H1 (cell line): ENCODE measurements at regions not wholly inside any gene's neighbourhood (a gene's known extent, or its start where the extent isn't known, plus 50 kb on each side); places are given as distances from the start of the nearest gene placed in this dataset.

Source experiments
- CTCF ChIA-PET: fragments of 300-600 bp; sonication (Branson Sonifier 250); formaldehyde crosslinking; loops from one replicate; lab custom pipeline; 2021; ENCODE audit not compliant: partially characterized antibody; lab: Charles Lee
- POLR2A ChIA-PET: fragments of 300-600 bp; sonication (Branson Sonifier 250); formaldehyde crosslinking; loops from one replicate; lab custom pipeline; 2021; ENCODE audit warnings: inconsistent platforms; ENCODE audit not compliant: partially characterized antibody; lab: Charles Lee
- DNase-seq, 2 experiments: peaks; one replicate each; pipeline versions ENCODE4 v3.0.0 to v3.0.0-alpha.2; 2010 to 2022; ENCODE audit warnings: low spot score in 2 of 2, low read depth in 1 of 2, mixed read lengths in 1 of 2
- FAIRE-seq: peaks from 2 replicates; lab custom pipeline; 2011; peaks lifted over from hg19 to GRCh38; lab: Jason Lieb, UNC
- H2AFZ ChIP-seq: 2 replicates; pipeline ENCODE4 v1.8.1; 2012; ENCODE audit warnings: low read length, inconsistent platforms
- H2AK5ac ChIP-seq: 2 replicates; pipeline ENCODE4 v1.6.1; 2013; ENCODE audit warnings: low read depth, low read length
- H2BK120ac ChIP-seq: replicated peaks from 2 replicates; pipeline ENCODE3; 2013; ENCODE audit warnings: low read depth, low read length, inconsistent platforms
- H2BK12ac ChIP-seq: 2 replicates; pipeline ENCODE4 v1.6.1; 2013; ENCODE audit warnings: low read depth, low read length
- H2BK15ac ChIP-seq: 2 replicates; pipeline ENCODE4 v1.6.1; 2013; ENCODE audit warnings: low read length
- H2BK20ac ChIP-seq: 2 replicates; pipeline ENCODE4 v1.6.1; 2013; ENCODE audit warnings: low read length
- H2BK5ac ChIP-seq: 2 replicates; pipeline ENCODE4 v1.6.1; 2013; ENCODE audit warnings: low read depth, low read length
- H3K14ac ChIP-seq: 2 replicates; pipeline ENCODE4 v1.6.1; 2013; ENCODE audit warnings: inconsistent platforms; ENCODE audit not compliant: insufficient read length
- H3K18ac ChIP-seq: 2 replicates; pipeline ENCODE4 v1.6.1; 2013; ENCODE audit warnings: low read length; ENCODE audit errors: extremely low read depth
- H3K23ac ChIP-seq: 2 replicates; pipeline ENCODE4 v1.6.1; 2013; ENCODE audit warnings: inconsistent platforms; ENCODE audit not compliant: insufficient read length
- H3K23me2 ChIP-seq: 2 replicates; pipeline ENCODE4 v1.6.1; 2013; ENCODE audit warnings: low read depth, low read length
- H3K27ac ChIP-seq: 2 replicates; pipeline ENCODE4 v1.6.1; 2011; ENCODE audit warnings: low read depth, low read length, inconsistent platforms
- H3K27me3 ChIP-seq, 4 experiments: replicated peaks in 1 of 4; 1 replicate in 1 of 4; 2 replicates in 3 of 4; pipeline versions ENCODE4 v1.6.1 to v1.8.1; 2011 to 2013; ENCODE audit warnings: low read length in 3 of 4, mild to moderate bottlenecking in 3 of 4, inconsistent platforms in 2 of 4, mixed read lengths in 2 of 4, moderate library complexity in 1 of 4; ENCODE audit not compliant: control insufficient read depth in 3 of 4, insufficient read depth in 3 of 4; ENCODE audit errors: extremely low read depth in 1 of 4
- H3K36me3 ChIP-seq, 4 experiments: 2 replicates each; pipeline versions ENCODE4 v1.6.1 to v1.8.1; 2011 to 2013; ENCODE audit warnings: mild to moderate bottlenecking in 4 of 4, low read length in 3 of 4, moderate library complexity in 2 of 4, control low read depth in 1 of 4, inconsistent platforms in 1 of 4; ENCODE audit not compliant: insufficient read depth in 4 of 4, control insufficient read depth in 2 of 4
- H3K4ac ChIP-seq: replicated peaks from 2 replicates; pipeline ENCODE3; 2013; ENCODE audit warnings: low read length, low read depth, mixed read lengths, inconsistent platforms; ENCODE audit not compliant: insufficient read length
- H3K4me1 ChIP-seq, 4 experiments: replicated peaks in 1 of 4; 1 replicate in 1 of 4; 2 replicates in 3 of 4; pipeline versions ENCODE4 v1.6.1 to v1.8.1; 2011 to 2013; ENCODE audit warnings: low read length in 3 of 4, inconsistent platforms in 2 of 4, mixed read lengths in 1 of 4; ENCODE audit not compliant: insufficient read depth in 4 of 4, control insufficient read depth in 3 of 4
- H3K4me2 ChIP-seq, 2 experiments: 2 replicates each; pipeline versions ENCODE4 v1.6.1 to v1.8.1; 2011 to 2013; ENCODE audit warnings: low read depth in 2 of 2, low read length in 2 of 2, control low read depth in 1 of 2, inconsistent platforms in 1 of 2, mild to moderate bottlenecking in 1 of 2; ENCODE audit not compliant: insufficient read depth in 1 of 2
- H3K4me3 ChIP-seq, 4 experiments: fragments of 200-600, 300-600 bp in 1 of 4; sonication (generic), shearing (Covaris generic), sonication (Bioruptor Twin) in 1 of 4; 2 replicates each; pipeline versions ENCODE4 v1.5.1 to v1.8.1; 2011 to 2016; ENCODE audit warnings: low read length in 4 of 4, low read depth in 3 of 4, control low read depth in 2 of 4, inconsistent platforms in 2 of 4, mild to moderate bottlenecking in 2 of 4, mixed read lengths in 1 of 4, moderate library complexity in 1 of 4; ENCODE audit not compliant: insufficient read depth in 2 of 4; ENCODE audit errors: extremely low read depth in 1 of 4
- H3K56ac ChIP-seq: replicated peaks from 2 replicates; pipeline ENCODE3; 2013; ENCODE audit warnings: low read depth, mild to moderate bottlenecking, mixed read lengths, low read length, inconsistent platforms; ENCODE audit not compliant: insufficient read length
- H3K79me1 ChIP-seq: 2 replicates; pipeline ENCODE4 v1.6.1; 2013; ENCODE audit warnings: low read depth, low read length, control low read depth
- H3K79me2 ChIP-seq, 2 experiments: 2 replicates each; pipeline versions ENCODE4 v1.6.1 to v1.8.1; 2012 to 2013; ENCODE audit warnings: low read length in 2 of 2, mild to moderate bottlenecking in 2 of 2, inconsistent platforms in 1 of 2; ENCODE audit not compliant: insufficient read depth in 2 of 2, control insufficient read depth in 1 of 2
- H3K9ac ChIP-seq, 4 experiments: replicated peaks in 1 of 4; 1 replicate in 1 of 4; 2 replicates in 3 of 4; pipeline versions ENCODE4 v1.6.1 to v1.8.1; 2011 to 2013; ENCODE audit warnings: low read depth in 3 of 4, low read length in 3 of 4, control low read depth in 2 of 4, mild to moderate bottlenecking in 2 of 4, moderate library complexity in 2 of 4, inconsistent platforms in 1 of 4; ENCODE audit errors: extremely low read depth in 1 of 4
- H3K9me3 ChIP-seq, 2 experiments: 2 replicates each; pipeline versions ENCODE4 v1.6.1 to v1.8.1; 2012 to 2013; ENCODE audit warnings: mild to moderate bottlenecking in 2 of 2, moderate library complexity in 2 of 2, control low read depth in 1 of 2, inconsistent platforms in 1 of 2, low read depth in 1 of 2, low read length in 1 of 2, mixed read lengths in 1 of 2; ENCODE audit not compliant: insufficient read depth in 2 of 2
- H4K20me1 ChIP-seq, 2 experiments: replicated peaks in 1 of 2; 2 replicates each; pipeline versions ENCODE3 to v1.8.1; 2011 to 2013; ENCODE audit warnings: inconsistent platforms in 2 of 2, low read length in 2 of 2, mild to moderate bottlenecking in 1 of 2; ENCODE audit not compliant: insufficient read depth in 2 of 2, control insufficient read depth in 1 of 2
- H4K5ac ChIP-seq: 2 replicates; pipeline ENCODE4 v1.6.1; 2013; ENCODE audit warnings: low read length, low read depth, mixed read lengths, inconsistent platforms; ENCODE audit not compliant: insufficient read length
- H4K8ac ChIP-seq: 2 replicates; pipeline ENCODE4 v1.8.0; 2013; ENCODE audit warnings: mild to moderate bottlenecking, moderate library complexity, low read length, inconsistent platforms; ENCODE audit not compliant: insufficient read depth; ENCODE audit errors: extremely low read depth
- H4K91ac ChIP-seq: replicated peaks from 2 replicates; pipeline ENCODE3; 2013; ENCODE audit warnings: low read length, mixed read lengths, inconsistent platforms; ENCODE audit not compliant: insufficient read length
- CHD2 ChIP-seq: IDR thresholded peaks from 2 replicates; pipeline ENCODE4 v1.6.1; 2012; ENCODE audit warnings: low read length, improper control_type of control experiment
- GABPA ChIP-seq: IDR thresholded peaks from 2 replicates; pipeline ENCODE4 v1.6.1; 2011; ENCODE audit warnings: mild to moderate bottlenecking, low read length, moderate library complexity, borderline replicate concordance; ENCODE audit not compliant: insufficient read depth
- HDAC2 ChIP-seq, 2 experiments: fragments of 300-600 bp in 1 of 2; sonication (generic) in 1 of 2; IDR thresholded peaks; 2 replicates each; pipeline ENCODE4 v1.6.1; 2011 to 2012; ENCODE audit warnings: low read depth in 2 of 2, low read length in 2 of 2, mild to moderate bottlenecking in 2 of 2, moderate library complexity in 2 of 2, borderline replicate concordance in 1 of 2, inconsistent platforms in 1 of 2
- HDAC6 ChIP-seq: IDR thresholded peaks from one replicate; pipeline ENCODE4 v1.7.1; 2012; ENCODE audit warnings: low read depth, mild to moderate bottlenecking, inconsistent platforms, low read length, moderate library complexity
- KDM4A ChIP-seq: IDR thresholded peaks from one replicate; pipeline ENCODE4 v1.7.1; 2012; ENCODE audit warnings: low read depth, mild to moderate bottlenecking, moderate library complexity, low read length, inconsistent platforms; ENCODE audit not compliant: severe bottlenecking
- KDM5A ChIP-seq: fragments of 200-600 bp; IDR thresholded peaks from 2 replicates; pipeline ENCODE4 v1.7.1; 2012; ENCODE audit warnings: mild to moderate bottlenecking, low read length, inconsistent platforms, mixed read lengths
- SRF ChIP-seq: IDR thresholded peaks from 2 replicates; pipeline ENCODE4 v1.6.1; 2011; ENCODE audit warnings: mild to moderate bottlenecking, low read depth, low read length, moderate library complexity
- TEAD4 ChIP-seq: IDR thresholded peaks from 2 replicates; pipeline ENCODE4 v1.6.1; 2012; ENCODE audit warnings: low read depth, low read length, inconsistent platforms, mixed read lengths
- ZNF274 ChIP-seq: IDR thresholded peaks from 2 replicates; pipeline ENCODE4 v1.7.0; 2012; ENCODE audit warnings: low read length, borderline replicate concordance; ENCODE audit errors: extremely low read depth
- WGBS, 2 experiments: shearing (Covaris generic) in 1 of 2; methylation state at CpG; one replicate each; pipeline versions ENCODE4 v1.1.6 to v1.1.7; 2013 to 2015; ENCODE audit warnings: low lambda C conversion rate in 2 of 2, mixed read lengths in 2 of 2, inconsistent platforms in 1 of 2, low coverage in 1 of 2, missing lambda C conversion rate in 1 of 2; ENCODE audit not compliant: insufficient replicate concordance in 2 of 2, insufficient coverage in 1 of 2, insufficient read length in 1 of 2; ENCODE audit errors: extremely low coverage in 1 of 2, missing lambda C conversion rate in 1 of 2; 5-methylcytosine and 5-hydroxymethylcytosine counted together
- TF ChIP-seq, protein P1 (sequence below): IDR thresholded peaks from 2 replicates; pipeline ENCODE4 v1.6.1; 2011; ENCODE audit warnings: low read length, improper control_type of control experiment

DNA sequence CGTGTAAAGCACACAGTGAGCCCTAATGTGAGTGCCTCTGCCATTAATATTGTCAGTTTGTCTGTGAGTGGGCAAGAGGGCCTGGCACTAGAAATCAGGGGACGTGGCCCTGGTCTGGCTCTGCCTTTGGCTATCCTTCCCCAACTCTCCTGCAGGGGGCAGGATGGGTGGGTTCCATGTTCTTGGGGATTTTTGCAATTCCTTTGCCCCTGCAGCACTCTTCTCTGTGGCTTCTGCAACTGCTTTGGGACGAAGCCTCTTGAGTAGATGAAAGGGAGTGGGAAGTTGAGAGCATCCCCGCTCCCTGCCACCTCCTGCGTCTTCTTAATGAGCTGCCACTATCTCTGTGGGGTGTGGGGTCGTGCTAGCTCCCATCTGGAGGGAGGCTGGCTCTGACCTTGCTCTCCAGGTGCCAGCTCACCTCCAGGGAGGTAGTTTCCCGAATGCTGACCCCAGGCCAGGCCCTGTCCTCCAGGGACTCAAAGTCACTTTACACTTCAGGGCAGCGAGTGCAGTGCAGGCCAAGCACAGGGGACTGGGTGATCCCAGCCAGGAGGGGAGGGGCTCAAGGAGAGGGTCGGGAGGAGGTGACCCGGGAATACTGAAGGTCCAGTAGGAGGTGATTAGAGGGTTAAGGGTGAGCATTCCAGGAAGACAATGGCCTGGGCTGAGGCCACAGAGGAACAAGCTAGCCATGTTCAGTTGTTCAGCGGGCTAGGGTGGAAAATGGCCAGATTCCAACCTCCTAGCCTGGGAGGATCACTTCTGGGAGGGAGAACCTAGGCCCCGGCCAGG lies 121.0 kb upstream of the NLRP1 start:
- WGBS, 2 experiments = 75% methylated on average over 12 of the region's 12 CpGs; no CpG with 5 or more reads in 1 of the 2 experiments
- FAIRE-seq = no peak
- Histone ChIP-seq H3K9ac (no peak overlapping the region), H4K91ac (no peak overlapping the region), H3K14ac (no peak overlapping the region), H2BK12ac (peak overlapping the region; percentile 44; the same call in 1 of the 2 replicates), H4K8ac (no peak overlapping the region; the same call in 1 of the 2 replicates), H2AFZ (no peak overlapping the region; the same call in 1 of the 2 replicates), H3K4ac (no peak overlapping the region), H3K23me2 (no peaks in the 10 kb centered on the region), H3K27me3 (no peaks in the 10 kb centered on the region), H4K20me1 (no peaks in the 10 kb centered on the region), H3K4me1 (peaks cover 11 to 27% (median 16%) of the 10 kb centered on the region in 4 experiments; a peak in 5 of 7 replicates), H2BK5ac (0 out of 2 replicates have a peak overlapping the region, but pooled peaks have one; percentile 35), H3K18ac (peak overlapping the region; percentile 4; the same call in 1 of the 2 replicates), H3K79me1 (no peaks in the 10 kb centered on the region; the same call in 1 of the 2 replicates), H2BK20ac (peak overlapping the region; percentile 64; the same call in 1 of the 2 replicates), H3K27ac (no peak overlapping the region), H2BK15ac (no peak overlapping the region), H2AK5ac (no peak overlapping the region; the same call in 1 of the 2 replicates), H2BK120ac (no peak overlapping the region), H3K56ac (no peak overlapping the region), H3K4me2 (no peak overlapping the region; a peak in 1 of 4 replicates), H3K9me3 (peaks cover 0 to 6% of the 10 kb centered on the region in 2 experiments; a peak in 1 of 4 replicates), H3K36me3 (no peaks in the 10 kb centered on the region), H3K4me3 (no peak overlapping the region), H3K79me2 (no peaks in the 10 kb centered on the region), H3K23ac (no peak overlapping the region), H4K5ac (no peak overlapping the region)
- POLR2A ChIA-PET = interaction anchor here (1.5 kb wide), 1 partner anchor 66 kb away, joined by 4 read pairs; no protein-coding TSS in a partner anchor
- CTCF ChIA-PET = interaction anchor here (0.6 to 4.4 kb wide), 39 partner anchors 9 to 1360 kb away, joined by 3 to 42 read pairs (median 6); no protein-coding TSS in a partner anchor
- peak in 1 of 2 experiments; percentile 80 for DNase-seq
- TF ChIP-seq GABPA (no peak), KDM5A (no peak), ZNF274 (no peak), HDAC6 (no peak), KDM4A (no peak), TEAD4 (peak; percentile 40; the same call in 1 of the 2 replicates), HDAC2 (IDR thresholded peaks at IDR 0.05; ENCODE audit: borderline replicate concordance in 1 of 2, low read depth in 2 of 2, low read length in 2 of 2) (no peak), CHD2 (no peak), SRF (no peak)
- TF ChIP-seq, protein P1, sequence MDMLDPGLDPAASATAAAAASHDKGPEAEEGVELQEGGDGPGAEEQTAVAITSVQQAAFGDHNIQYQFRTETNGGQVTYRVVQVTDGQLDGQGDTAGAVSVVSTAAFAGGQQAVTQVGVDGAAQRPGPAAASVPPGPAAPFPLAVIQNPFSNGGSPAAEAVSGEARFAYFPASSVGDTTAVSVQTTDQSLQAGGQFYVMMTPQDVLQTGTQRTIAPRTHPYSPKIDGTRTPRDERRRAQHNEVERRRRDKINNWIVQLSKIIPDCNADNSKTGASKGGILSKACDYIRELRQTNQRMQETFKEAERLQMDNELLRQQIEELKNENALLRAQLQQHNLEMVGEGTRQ = no peak
